ENCODE measurements at regions not wholly inside any gene's neighbourhood (a gene's known extent, or its start where the extent isn't known, plus 50 kb on each side); places are given as distances from the start of the nearest gene placed in this dataset.
"Not testable (repeated sequence)": the region's sequence is repeated elsewhere in the genome, so short reads cannot be mapped to it uniquely, and the experiment has no call there.

DNA sequence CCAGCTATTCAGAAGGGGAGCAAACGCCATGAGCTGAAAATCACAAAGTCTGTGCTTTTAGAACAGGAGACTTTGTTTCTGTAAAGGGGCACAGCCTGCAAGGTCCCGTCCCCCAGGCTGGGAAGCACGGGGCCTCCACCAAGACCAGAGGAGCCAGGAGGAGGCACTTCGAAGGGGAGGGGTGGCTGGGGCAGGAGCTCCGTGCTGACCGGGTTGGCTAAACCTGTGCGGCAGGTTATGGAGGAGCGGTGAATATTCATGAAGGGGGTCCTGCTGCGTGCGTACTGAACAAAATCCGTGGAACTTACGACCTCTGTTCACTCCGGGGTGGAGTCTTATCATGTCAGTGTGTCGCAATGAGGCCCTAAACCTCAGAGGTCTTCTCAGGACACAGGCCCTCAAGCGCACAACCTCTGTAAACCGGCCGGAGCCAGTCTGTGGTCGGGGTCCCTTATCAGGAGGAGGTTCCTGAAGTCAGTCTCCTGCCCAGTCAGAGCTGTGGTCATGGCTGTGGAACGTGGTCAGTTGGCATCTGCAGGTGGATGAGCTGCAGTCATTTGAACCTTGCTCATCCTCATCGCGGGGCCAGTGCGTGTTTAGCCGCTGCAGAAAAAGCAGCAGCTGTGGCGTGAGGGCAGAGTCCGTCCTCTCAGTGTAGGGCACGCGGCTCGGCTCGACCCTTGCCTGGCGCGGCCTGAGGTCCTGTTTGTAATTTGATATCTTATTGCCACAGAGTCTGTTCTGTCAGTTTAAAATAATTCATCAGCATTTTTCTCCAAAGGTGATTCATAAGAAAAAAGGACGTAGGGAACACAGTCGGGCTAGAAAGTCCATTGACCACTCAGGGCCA is 5507.7 kb upstream of the TPTE start:
- not testable (repeated sequence) for DNase-seq (ENCODE audit: extremely low read depth in 1 of 2, low read depth in 1 of 2)

- not testable (repeated sequence) for DNase-seq (ENCODE audit: extremely low read depth in 1 of 2, low read depth in 1 of 2)
Observed at GRCh38 chr21:5015187-5015586, 5506.2 kb upstream of the TPTE start.

DNA sequence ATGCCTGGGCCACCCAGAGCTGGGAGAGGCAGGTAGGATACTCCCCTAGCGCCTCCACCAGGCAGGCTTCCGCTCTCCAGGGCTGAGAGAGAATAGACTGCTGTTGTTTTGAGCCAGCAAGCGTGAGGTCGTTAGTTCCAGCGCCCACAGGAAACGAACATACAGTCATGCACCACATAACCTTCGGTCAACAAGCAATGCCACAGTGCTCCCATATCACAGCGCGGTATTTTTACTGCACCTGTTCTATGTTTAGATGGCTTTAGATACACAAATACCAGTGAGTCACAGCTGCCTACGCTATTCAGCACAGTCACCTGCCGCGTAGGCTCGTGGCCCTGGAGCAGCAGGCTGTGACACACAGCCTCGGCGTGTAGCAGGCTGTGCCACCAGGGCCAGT is 5502.3 kb upstream of the TPTE start:
- DNase-seq (ENCODE audit: extremely low read depth in 1 of 2, low read depth in 1 of 2): not testable (repeated sequence)

GRCh38 chr21:5021815-5022214 is 5499.6 kb upstream of the TPTE start:
- not testable (repeated sequence) for DNase-seq (ENCODE audit: extremely low read depth in 1 of 2, low read depth in 1 of 2)

DNA sequence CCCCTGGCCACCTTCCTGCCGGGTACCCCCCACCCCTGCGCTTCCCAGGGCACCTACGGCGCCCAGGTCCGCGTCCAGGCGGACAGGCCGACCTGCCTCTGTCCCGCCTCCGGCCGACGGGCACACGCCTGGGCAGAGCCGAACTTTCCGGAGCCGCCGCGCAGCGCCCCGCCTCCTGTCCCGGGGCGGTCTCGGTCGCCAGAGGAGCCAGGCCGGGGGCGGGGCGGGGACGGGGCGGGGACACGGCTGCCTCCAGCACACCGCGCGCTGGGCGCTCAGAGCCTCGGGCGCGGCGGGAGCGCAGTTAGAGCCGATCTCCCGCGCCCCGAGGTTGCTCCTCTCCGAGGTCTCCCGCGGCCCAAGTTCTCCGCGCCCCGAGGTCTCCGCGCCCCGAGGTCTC is 5499.1 kb upstream of the TPTE start:
- not testable (repeated sequence) for DNase-seq (ENCODE audit: extremely low read depth in 1 of 2, low read depth in 1 of 2)

GRCh38 chr21:5022748-5023147 is 5498.6 kb upstream of the TPTE start:
- DNase-seq (ENCODE audit: extremely low read depth in 1 of 2, low read depth in 1 of 2): not testable (repeated sequence)

GRCh38 chr21:5035147-5035546 is 5486.2 kb upstream of the TPTE start:
- DNase-seq (ENCODE audit: extremely low read depth in 1 of 2, low read depth in 1 of 2): not testable (repeated sequence)

- not testable (repeated sequence) for DNase-seq (ENCODE audit: extremely low read depth in 1 of 2, low read depth in 1 of 2)
Observed at GRCh38 chr21:5035587-5035986, 5485.8 kb upstream of the TPTE start.

GRCh38 chr21:5037606-5038331 is 5483.6 kb upstream of the TPTE start:
- DNase-seq (ENCODE audit: extremely low read depth in 1 of 2, low read depth in 1 of 2): not testable (repeated sequence)

GRCh38 chr21:5039926-5040325 is 5481.5 kb upstream of the TPTE start:
- DNase-seq (ENCODE audit: extremely low read depth in 1 of 2, low read depth in 1 of 2): not testable (repeated sequence)

DNA sequence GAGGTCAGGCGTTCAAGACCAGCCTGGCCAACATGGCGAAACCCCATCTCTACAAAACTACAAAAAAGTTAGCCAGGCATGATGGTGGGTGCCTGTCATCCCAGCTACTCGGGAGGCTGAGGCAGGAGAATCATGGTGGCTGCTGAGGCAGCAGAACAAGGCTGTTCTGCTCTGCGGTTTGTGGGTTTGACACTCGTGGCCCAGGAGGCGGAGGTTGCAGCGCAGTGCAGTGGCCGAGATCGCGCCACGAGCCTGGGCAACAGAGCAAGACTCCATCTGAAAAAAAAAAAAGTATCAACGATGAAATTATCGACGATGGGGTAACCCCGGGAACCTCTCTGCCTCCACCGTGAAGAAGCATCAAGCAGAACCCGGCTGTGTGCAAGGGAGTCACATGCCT is 5478.8 kb upstream of the TPTE start:
- DNase-seq (ENCODE audit: extremely low read depth in 1 of 2, low read depth in 1 of 2): not testable (repeated sequence)

DNA sequence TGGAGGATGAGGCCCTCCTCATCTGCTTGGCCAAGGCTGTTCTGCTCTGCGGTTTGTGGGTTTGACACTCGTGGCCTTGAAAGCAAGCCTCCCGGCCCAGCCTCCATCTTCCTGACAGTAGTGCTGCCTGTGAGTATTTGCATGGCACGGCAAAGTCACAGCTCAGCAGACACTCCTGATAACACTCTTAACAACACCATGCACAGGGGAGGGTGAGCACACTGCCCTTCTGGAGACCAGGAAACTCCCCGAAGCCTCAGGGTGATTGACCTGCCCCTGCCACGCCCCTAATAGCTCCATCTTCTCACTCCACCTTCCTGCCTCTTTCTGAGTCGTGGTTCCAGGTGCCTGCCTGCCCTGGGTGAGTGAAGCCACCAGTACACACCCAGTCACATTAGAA is 5476.6 kb upstream of the TPTE start:
- not testable (repeated sequence) for DNase-seq (ENCODE audit: extremely low read depth in 1 of 2, low read depth in 1 of 2)

- DNase-seq (ENCODE audit: extremely low read depth in 1 of 2, low read depth in 1 of 2): not testable (repeated sequence)
Observed at GRCh38 chr21:5051303-5052018, 5469.9 kb upstream of the TPTE start.

DNA sequence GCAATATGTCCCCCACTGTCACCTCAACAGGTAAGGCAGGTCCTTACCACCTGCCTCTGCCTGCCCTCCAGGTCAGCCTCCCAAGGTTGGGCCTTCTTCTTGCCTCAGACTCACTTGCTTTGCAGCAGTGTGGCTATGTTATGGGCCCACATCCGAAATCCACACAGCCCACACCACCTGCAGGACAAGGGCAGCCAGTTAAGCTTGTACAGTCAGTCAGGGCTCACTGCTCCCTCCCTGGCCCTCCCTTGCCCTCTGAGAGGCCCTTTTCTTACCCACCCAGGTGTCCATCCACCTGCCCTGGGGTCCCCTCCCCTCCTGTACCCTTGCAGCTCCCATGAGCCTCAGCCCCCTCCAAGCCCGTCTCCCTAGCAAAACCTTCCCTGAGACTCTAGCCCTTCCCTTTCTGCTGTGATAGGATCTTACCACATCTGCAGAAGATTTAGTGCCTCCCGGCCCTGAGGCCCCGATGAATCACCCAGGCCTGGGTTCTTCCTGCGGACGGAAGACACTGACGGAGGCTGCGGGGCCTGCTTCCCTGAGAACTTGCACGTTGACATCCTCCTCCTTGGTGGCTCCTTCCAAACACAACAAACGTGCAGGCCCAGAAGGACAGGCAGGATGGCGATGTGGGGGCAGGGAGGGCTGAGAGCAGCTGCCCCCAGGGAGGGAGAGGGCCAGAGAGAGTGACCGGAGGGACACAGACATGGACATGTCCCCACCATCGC is 5466.2 kb upstream of the TPTE start:
- not testable (repeated sequence) for DNase-seq (ENCODE audit: extremely low read depth in 1 of 2, low read depth in 1 of 2)

- not testable (repeated sequence) for DNase-seq (ENCODE audit: extremely low read depth in 1 of 2, low read depth in 1 of 2)
Observed at GRCh38 chr21:5055996-5056962, 5465.1 kb upstream of the TPTE start.

- DNase-seq (ENCODE audit: extremely low read depth in 1 of 2, low read depth in 1 of 2): not testable (repeated sequence)
Observed at GRCh38 chr21:5057077-5057476, 5464.3 kb upstream of the TPTE start.

GRCh38 chr21:5060364-5061083 is 5460.9 kb upstream of the TPTE start:
- DNase-seq (ENCODE audit: extremely low read depth in 1 of 2, low read depth in 1 of 2): not testable (repeated sequence)

DNA sequence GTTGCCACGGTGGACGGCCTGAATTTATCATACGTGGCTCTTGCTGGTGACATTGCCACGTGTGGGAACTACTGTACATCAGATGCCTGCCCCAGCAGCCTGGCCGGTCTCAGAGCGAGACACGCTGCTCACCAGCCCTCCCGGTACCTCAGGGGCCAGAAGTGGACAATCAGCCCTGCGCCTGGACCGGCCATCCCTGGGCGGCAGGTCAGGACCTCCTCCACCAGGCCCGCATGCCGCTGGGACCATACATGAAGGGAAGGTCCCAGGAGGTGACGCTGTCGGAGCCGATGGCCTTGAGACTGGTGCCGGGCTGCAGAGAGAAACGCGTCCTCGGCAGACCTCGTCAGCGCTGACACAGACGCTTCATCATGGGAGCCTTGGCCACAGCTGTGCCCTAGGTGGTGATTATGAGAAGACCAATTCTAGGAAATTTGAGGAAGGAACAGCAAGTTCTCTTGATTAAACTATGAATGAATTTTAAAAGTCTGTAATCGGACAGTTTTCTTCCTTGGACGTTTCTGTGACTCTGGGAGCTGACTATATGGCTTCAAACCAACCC is 5456.7 kb upstream of the TPTE start:
- not testable (repeated sequence) for DNase-seq (ENCODE audit: extremely low read depth in 1 of 2, low read depth in 1 of 2)

All from activated CD8-positive, alpha-beta memory T cell treated with anti-CD3 and anti-CD28 coated beads for 1 hour (primary cell).